ENCODE measurements at regions not wholly inside any gene's neighbourhood (a gene's known extent, or its start where the extent isn't known, plus 50 kb on each side); places are given as distances from the start of the nearest gene placed in this dataset.

DNA sequence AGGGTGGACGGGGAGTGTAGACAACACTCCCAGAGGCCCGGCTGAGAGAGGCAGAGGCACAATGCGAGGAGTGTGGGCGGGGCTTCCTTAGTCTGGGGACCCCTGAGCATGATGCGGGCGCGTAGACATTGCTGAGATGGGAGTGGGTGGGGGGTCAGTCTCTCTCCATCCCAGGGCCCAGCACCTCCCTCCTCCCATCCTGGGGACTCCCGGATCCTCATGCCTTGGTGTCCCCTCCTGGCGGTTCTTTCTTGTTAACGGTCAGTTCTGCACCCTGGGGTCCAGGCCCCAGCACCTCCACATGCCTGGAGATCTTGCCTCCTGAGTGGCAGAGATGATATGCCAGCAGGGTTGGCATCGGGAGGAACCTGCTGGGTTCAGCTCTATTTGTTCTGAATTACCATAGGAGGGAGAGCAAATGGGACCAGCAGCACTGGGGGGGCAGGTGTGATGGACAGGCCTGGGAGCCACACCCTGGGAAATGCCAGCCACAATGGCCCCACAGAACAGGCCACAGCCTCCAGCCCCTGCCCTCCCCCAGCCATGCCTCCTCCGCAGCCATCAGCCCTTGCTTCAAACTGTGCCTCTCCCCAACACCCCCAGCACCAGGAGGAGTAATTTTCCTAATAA lies 55.7 kb downstream of the RTL6 start:
- no peak for DNase-seq (ENCODE audit: low spot score)

DNA sequence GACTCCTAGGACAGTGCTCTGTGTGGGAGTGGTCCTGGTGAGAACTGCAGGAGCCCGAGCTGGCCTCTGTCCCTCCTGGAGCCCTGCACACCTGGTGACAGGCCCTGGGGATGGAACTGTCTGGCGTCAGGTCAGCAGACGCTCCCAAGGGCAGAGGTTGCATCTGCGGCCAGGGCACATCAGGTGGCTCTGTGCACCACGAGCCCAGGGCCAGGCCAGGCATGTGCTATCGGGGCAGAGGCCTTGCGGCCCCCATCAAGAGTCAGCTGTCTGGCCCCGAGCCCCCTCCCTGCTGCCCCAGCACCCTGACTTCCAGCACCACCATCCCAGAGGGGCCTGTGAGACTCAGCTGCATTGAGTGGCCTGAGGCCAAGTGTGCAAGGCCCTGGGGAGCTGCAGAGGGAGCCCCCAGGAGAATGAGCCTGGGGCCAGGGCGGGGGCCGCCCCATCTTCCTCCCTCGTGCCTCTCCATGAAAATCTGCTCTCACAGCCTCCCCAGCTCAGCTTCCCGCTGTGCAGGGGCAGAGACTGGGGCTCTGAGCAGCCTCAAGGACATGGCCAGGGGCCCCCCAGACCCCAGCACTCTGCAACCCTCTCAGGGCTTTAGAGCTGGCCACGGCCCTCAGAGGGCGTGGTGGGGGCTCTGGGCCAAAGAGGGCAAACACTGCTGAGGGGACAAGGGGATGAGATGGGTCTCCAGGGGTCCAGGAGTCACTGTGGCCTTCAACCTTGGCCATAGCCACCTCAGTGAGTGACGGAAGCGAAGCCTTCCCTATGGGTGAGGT lies 56.4 kb downstream of the RTL6 start:
- DNase-seq (ENCODE audit: low spot score), result no peak

DNA sequence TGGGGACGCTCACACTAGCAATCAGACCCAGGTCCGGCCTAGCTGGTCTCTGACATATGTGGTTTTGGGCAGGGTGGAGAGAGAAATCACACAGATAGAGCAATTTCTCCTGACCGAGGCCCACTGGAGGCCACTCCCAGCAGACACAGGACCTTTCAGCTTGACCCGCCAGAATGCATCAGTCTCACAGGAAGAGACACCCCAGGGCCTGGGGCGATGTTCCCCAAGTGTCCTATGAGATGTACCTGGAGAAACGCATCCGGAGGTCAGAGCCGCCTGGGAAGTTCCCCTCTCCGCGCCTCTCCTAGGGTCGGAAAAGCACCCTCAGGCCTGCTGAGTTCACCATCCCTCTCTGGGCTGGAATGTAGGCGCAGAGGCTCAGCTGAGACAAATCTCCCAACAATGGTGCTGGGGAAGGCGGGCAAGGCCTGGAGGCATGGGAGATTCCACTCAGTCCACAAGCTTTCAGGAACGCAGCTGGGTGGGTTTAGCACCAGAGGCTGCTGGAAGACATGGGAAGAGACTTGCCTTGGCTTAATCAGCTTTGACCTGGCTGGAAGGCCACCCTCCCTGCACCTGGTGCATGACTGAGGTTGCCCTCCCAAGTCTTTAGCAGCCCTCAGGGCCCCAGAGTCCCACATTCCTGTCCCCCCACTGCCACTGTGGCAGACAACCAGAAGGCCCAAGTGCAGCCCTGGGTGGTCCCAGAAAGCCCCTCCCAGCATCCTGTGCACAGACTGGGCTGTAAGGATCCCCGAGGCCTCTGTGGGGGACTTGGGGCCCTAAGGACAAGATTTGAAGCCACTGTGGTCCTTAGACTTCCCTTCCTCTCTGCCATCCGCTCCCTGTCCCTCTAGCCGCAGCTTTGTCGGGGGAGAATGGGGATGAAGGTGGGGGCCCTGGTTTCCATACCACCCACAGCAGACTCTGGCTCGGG lies 57.5 kb downstream of the RTL6 start:
- no peak for DNase-seq (ENCODE audit: low spot score)

DNA sequence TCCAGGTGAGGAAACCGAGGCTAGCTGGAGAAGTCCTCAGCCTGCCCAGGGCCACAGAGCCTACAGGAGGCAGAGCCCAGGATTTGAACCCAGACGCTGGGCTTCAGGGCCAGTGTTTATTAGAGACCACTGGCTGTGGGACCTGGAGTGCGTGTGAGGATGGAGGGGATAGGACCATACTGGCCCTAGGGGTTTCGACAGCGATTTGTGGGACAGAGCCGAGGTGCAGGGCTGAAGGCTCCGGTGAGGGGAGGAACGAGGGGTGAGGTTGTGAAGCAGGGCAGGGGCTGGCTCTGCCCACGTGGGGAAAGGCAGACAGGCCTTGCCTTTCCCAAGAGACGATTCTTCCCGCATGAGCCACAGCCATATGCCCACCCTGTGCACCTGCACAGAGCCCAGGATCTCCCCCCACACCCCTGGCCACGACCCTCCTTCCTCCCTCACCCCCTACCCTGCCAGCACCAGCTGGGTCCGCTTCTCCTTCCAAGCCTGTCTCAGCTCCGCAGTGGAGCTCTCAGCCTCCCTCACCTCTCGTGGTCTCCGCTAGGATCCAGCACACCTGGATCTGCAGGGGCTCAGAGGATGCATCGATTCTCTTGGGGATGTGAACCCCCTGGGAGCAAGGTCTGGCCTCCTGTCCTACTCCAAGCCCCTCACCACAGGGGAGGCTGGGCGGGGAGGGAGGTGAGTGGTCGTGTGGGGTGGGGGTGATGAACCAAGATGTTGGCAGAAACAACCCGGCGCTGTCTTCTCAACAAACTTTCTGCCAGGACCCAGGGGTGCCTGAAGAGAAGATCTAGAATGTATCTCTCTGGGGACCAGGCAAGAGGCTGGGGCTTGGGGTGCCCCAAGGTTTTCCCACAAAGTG lies 58.4 kb downstream of the RTL6 start:
- DNase-seq (ENCODE audit: low spot score), result no peak

DNA sequence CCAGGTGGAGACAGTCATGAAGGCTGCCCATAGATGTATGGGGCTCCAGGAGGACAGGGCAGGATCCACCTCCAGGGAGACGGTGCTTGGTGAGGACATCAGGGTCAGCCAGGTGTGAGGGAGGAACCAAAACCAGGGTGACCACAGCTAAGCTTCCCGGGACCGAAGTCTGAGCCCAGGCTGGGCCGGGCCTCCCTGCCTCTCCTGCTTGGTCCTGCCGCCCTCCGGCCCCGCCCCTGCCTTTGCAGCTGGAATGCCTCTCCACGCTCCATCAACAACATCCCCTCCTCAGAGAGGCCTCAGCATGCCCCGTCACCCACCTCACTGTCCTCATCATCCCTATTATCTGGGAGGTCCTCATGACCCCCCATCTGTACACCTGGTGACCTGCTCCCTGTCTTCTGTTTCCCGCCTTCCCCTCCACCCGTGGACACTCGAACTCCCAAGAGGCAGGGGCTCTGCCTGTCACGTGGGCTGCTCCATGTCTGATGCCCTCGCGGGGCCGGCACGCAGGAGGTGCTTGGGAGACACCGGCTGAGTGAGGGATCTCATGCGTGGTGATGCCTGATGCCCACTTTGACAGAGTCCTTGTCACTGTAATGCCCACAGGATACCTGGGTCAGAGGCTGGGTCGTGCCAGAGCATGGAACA lies 59.4 kb downstream of the RTL6 start:
- DNase-seq (ENCODE audit: low spot score), result no peak

DNA sequence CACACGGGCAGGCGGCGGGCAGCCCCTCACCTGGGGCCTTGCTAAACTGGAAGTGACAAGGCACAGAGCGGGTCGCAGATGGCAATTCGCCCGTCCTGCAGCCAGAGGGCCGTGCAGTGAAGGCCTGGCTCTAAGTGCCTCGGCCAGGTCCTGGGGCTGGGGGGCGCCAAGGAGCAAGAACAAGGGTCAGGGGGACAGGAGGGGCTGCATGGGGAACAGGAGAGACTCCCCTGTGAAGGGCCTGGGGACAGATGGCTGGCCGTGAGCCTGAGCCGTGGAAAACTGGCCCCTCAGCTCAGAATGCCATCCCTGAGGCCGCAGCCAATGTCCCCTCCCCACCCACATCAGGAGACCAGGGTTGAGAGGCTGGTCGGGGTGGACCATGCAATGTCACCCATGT lies 60.0 kb downstream of the RTL6 start:
- no peak for DNase-seq (ENCODE audit: low spot score)

DNA sequence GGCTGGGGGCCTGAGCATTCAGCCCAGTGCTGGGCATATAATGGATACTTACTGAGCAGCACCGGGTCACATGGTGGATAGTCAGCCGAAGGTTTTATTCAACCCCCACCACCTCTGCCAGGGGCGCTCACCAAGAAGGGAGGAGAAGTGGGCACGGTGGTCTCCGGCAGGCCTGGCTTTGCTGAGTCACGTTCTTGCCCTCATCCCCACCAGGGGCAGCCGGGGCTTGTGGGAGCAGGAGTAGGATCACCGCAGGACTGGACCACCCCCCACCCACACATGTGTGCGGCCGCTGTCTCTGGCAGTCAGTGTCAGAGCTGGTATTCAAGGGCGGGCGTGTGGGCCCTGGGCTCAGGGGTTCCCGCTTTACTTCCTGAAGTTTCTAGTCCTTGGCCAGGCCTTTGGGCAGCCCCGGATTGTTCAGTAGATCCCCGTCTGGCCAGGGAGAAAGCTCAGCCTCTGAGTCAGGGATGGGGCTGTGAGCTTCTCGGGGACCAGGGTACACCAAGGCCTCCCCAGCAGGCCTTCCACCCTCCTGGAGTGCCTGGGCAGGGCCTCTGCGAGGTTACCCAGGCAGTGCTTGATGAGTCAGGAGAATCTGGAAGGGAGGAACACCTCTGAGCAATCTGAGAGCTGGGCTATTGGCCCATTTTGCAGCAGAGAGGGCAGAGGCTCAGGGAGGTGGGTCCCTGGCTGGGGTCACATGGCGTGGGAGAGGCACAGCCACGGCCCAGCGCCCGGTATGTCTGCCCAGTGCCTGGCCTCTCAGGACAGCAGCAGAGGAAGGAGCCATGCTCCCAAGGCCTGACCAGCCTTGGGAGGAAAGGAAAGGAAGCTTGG lies 60.6 kb downstream of the RTL6 start:
- DNase-seq (ENCODE audit: low spot score), result no peak

DNA sequence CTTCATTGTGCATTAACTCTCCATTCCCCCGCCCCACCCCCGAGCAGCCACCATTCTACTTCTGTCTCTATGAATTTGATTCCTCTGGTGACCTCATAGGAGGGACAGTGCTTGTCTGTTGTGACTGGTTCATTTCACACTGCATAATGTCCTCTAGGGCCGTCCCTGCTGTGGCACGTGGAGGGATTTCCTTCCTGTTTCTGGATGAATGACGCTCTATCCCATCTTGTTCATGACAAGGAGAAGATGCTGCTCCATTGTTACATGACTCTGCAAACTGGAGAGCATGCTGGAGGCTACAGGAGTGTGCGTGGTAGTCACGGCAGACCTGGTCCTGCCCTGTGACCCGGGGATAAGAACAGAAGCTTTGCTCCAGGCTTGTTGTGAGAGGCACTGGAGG lies 61.3 kb downstream of the RTL6 start:
- DNase-seq (ENCODE audit: low spot score), result no peak

DNA sequence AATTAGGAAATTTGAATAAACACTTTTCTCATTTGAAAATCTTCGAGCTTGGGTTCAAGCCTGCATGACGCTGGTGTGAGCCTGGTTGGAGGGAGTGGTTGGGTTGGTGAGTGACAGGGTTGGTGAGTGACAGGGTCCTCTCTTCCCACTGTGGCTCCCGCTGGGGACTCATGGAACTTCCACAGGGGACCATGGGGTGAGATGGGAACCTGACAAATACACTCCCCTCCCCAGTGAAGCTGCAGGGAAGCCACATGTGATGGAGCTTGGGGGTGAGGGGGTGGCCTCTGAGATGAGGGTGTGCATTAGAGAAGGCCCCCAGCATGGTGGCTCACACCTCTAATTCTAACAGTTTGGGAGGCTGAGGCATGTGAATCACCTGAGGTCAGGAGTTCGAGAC lies 66.8 kb downstream of the RTL6 start:
- DNase-seq (ENCODE audit: low spot score), result no peak

DNA sequence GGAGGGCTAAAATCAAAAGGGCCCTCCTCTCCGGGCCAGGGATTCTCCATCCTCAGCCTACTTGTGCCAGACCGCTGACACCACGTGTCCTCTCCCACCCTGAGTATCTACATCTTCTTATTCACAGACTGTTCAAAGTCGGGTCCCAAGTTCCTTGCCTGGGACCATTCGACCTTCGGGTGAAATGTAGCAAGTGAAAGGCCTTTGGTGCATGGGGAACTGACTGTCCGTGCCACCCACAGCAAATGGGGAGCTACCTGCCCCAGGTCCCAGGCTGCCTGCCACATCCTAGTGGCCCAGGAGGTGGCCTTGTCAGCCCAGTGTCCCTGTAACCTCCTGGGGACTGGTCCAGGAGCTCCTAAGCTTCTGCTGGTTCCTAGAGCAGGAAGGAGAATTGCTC lies 67.3 kb downstream of the RTL6 start:
- no peak for DNase-seq (ENCODE audit: low spot score)

DNA sequence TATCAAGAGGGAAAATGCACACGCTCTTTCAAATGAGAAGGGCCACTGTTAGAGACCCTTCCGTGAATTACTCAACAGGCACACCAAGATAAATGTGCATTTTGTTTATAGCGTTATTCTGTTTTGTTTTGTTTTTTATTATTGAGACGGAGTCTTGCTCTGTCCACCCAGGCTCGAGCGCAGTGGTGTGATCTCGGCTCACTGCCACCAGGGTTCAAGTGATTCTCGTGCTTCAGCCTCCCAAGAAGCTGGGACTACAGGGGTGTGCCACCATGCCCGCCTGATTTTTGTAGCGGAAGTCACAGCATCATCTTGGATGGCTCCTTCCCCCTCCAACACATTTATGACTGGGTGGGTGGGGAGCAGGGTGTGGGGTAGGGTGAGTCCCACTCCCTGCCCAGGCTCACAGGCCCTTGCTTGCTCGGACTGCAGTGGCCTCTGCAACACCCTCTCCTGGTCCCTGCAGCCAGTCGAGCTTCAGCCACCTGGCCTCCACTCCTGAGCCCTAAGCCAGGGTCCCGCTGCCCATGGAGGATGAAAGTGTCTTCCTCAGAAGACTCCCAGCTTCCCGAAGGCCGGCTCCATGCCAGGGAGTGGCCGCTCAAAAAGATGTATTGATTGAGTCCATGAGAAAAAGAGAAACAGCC lies 68.0 kb downstream of the RTL6 start:
- no peak for DNase-seq (ENCODE audit: low spot score)

DNA sequence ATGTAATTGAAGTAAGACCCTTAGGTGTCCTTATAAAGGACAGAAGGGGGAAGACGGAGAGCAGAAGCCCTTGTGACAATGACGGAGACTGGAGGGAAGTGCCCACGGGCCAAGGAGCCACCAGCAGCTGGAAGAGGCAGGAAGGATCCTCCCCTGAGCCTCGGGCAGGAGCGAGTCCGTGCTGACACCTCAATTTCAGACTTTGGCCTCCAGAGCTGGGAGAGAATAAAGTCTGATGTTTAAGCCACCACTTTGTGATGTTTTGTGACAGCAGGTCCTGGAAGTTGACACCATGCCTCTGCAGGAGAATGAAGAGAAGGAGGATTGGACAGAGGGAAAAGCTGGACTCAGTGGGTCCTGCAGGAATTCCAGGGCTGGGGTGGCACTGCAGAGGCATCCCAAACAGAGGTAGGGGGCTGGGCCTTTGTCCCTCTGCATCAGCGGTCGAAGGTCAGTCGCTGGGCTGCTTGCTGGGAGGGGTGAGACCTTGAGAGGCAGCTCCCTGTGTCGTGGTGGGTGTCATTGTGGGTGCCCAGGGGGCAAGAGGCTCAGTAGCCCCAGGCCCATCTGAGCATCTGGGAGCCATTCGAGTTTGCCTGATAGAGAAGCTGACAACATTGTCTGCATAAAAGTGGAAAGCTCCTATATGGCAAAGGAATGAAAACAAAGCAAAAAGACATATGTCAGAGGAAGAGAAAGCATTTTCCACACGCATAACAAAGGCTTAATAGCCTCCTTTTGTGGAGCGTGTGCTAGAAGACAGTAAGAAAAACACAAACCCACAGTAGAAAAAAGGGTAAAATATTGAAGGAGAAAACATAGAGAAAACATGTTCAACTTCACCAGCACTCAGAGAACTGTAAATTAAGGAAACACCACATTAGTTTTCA lies 68.8 kb downstream of the RTL6 start:
- no peak for DNase-seq (ENCODE audit: low spot score)

DNA sequence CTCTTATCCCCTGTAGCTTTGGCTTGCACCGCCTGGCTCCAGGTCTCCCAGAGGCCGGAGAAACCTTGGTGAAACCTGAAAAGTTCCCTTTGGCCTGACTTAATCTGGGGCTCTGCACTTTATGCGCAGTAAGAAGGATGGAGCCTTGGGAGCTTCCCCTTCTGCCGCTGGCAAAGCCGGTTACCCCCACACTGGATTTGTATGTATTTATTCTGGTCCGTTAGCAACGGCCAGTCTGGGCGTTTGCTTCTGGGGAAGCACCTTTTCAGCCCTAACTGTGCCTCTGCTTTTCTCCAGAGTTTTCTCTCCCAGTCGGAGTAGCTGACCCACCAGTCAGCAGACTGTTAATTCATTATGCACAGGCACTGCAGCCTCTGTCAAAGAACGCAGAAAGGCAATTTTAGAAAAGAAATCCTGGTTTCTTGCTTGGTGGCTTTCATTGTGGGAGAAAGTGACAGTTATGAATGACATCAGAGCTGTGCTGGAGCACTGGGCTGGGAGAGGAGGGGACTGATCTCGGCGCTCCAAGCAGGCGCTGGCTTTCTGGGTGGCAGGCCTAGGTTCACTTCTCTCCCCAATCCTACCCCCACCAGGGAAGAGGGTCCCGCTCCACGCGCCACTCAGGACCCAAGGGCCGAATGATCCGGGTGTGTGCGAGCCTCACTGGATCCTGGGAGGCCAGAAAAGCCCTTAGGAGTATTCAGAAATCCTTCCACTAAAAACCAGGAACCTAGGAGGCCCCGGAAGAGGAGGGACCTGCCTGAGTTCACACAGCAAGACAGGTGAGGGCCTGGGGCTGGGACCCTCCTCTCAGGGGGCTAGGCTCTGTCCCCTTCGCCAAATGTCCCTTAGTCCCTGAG lies 70.2 kb downstream of the RTL6 start:
- DNase-seq (ENCODE audit: low spot score), result no peak

DNA sequence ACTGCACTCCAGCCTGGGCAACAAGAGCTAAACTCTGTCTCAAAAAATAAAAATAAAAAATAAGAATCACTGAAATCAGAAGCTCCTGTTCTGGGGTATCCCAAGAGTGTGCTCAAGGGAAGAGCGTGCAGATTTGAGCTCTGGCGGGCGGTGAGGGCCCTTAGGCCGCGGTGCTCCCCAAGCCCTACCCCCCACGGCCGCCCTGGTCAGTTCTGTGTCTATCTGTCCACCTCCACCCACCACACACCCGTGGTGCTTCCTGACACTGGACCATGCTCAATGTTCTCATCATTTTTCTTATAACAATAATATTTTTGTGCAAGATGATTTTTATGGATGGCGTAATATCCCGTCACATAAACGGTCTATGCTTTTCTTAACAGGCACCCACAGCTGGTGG lies 71.1 kb downstream of the RTL6 start:
- no peak for DNase-seq (ENCODE audit: low spot score)

DNA sequence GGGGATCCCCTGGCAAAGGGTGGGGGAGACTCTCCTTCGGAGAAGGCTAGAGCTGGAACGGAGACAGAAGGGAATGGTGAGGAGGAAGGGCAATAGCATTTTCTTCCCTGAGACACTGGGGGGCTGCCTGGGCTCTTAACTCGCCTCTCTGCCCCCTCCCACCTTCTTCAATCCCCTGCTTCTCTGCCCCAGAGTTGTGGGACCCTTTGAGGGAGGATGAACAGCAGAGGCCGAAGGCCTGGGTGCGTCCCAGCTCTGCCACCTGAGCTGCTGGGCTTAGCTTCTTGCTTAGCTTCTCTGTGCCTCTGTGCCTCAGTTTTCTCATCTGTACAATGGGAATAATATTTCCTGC lies 72.4 kb downstream of the RTL6 start:
- DNase-seq (ENCODE audit: low spot score), result no peak

DNA sequence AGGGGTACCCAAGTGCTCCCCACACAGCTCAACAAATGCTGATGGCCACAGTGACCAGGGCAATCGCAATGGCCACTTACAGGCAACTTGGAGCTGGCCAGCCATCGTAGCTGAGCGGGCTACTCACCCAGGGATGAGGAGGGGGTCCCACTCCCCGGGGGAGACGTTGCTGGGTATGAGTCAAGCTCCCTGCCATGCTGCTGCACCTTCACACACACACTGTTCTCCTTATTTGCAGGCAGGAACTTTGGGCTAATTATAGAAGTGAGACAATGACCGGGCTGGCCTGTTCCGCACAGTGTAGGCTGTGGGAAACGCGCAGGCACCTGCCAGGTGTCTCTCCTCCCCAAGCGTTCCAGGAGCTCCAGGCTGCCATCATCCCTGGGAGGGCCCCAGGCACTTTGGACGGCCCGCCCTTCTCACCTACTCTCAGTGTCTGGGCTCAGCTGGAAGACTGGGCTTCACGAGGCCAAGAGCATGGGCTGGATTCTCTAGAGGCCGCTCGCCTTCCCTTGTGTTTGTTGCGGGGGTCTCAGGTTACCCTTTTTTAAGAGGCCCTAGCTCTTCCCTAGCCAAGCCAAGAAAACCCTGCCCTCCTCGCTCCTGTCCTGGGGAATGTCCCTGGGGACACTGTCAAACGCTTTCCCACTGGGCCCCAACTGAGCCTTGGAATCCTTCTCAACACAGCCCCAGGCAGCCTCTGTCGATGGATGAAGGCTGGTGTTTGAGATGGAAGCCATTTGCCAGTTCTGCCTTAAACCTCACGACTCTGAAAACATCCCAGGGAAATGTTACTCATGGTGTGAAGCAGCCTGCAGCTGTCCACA lies 73.0 kb downstream of the RTL6 start:
- DNase-seq (ENCODE audit: low spot score), result no peak

DNA sequence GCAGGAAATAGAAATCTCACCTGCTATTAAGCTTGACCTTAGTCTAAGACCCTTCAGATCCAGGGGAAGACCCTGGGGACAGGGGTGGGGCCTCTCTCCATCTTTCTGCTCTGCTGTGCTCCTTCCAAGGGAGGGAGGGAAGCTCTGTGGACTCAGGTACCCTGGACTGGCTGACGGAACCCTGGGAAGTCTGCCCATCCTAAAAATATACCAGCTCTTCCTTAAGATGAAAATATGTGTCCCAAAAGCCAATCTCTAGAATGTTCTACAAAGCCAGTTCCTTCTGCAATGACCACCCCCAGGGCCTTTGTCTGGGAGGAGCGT lies 73.7 kb downstream of the RTL6 start:
- no peak for DNase-seq (ENCODE audit: low spot score)

Data from Ammon's horn (tissue), 1 donor.